GDM1 (cell line): ENCODE measurements at regions not wholly inside any gene's neighbourhood (a gene's known extent, or its start where the extent isn't known, plus 50 kb on each side); places are given as distances from the start of the nearest gene placed in this dataset.

Experiments
- DNase-seq: peaks from one replicate; lab custom pipeline; 2025; lab: John Stamatoyannopoulos, UW

DNA sequence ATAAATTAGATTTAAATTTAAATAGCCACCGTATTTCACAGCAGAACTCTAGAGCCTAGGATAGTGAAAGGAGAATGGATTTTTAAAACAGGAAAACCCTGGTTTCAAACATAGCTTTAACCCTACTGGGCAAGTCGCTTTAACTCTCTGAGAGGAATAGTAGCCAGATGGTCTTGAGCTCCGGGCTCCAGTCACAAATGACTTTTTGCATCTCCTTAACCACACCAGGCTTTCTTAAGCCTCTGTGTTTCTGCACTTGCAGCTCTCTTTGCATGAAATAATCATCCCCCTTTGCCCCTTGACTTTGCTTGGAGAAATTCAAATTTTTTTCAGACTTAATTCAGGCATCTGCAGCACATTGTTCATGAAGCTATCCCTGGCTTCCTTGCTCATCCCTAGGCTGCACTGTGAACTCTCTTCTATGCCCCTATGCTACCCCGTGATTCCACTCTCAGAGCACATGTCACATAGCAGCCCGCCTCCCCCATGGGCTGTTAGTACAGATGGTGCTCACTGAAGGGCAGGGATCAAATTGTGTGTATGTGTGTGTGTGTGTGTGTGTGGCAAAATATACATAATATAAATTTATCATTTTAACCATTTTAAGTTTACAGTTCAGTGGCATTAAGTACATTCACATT, 68.8 kb upstream of the DAB1 start:
- DNase-seq, result no peak

DNA sequence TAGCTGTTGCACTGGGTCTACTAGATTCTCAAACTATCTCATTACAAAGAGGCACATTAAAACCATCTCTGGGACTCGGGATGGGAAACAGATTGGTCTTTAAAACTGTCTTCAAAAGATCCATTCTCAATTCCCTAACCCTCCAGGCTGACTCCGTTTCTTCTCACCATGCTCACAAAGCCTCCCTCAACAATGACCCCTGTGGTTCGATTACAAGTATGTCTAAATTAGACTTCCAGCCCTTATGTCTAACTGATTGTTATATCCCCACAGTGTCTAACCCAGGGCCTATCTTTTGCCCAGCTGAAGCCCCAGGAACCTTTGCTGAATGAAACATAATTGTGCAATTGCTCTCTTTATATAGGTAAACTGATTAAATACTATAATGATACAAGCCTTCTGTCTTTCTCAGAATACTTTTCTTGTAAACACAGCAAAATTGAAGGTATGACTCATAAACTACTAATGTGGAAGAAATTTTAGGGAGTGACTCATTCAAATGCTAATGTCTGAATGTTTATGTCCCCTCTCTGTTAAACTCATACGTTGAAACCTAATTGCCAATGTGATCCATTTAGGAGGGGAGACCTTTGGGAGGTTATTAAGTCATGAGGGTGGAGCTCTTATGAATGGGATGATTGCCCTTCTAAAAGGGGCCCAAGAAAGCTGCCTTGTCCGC, 65.6 kb upstream of the DAB1 start:
- DNase-seq, result no peak

DNA sequence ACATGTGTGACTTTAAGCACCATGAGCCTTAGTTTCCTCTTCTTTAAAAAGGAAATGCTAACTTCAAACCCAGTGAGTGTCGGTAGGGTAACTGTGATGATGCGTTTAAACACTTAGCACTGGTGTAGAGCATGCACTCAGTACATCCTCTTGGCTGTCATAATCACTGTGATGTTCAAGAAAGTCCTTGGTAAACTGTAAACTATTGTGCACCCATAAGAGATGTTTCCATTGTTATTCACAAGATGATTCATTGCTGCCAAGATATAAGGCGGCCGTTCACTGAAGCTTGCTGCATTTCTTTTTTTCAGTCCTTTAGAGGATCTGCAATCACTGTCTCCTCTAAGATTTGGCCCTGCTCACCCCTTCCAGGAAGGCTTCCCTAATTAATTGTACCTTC, 61.8 kb upstream of the DAB1 start:
- no peak for DNase-seq

DNA sequence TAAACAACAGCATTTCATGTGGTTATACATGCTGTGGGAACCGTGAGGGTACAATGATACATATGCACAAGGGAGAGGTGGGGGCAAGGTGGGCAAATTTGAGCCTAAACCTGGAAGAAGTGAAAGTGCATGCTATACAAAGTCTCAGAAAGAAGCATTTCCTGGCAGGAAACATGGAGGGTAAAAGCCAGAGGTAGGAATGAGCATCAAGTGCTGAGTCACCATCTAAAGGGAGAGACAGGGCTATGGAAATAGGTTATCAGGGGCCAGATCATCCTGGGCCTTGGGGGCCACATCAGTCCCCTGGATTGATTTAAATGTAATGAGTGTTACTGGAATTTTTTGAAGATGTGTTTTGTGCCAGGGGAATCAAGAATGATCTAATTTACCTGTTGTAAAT, 60.1 kb upstream of the DAB1 start:
- DNase-seq, result no peak

DNA sequence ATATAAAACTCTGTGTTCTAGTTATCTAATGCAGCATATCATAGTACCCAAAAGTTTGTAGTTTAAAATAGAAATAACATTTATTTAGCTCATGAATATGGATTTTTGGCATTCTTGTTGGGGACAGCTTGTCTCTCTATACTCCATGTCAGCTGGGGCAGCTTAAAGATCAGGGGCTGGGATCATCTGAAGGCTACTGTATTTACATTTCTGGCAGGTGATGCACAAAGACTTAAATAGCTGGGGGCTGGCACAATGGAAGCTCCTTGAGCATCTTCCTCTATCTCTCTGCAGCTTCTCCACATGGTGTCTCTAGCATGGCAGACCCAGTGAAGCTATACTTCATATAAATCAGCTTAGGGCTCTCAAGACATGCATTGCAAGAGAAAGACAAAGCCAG, 55.6 kb upstream of the DAB1 start:
- DNase-seq, result no peak

DNA sequence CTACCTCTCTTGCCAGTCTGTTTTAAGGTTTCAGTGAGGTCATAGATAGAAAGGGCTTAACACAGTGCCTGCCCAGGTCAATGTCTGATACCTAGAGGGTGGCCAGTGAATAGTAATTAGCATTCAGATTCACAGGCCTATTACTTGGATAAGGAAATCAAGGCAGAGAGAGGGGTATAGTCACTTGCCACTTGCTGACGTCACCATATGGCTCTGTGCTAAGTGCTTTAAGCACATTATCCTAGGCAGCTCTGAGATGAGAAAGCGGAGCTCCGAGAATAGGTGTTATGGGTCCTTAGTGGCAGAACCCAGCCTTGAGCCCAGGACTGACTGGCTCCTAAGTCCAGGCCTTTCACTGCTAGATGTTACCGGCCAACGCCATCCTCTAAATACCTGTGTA, 51.5 kb upstream of the DAB1 start:
- no peak for DNase-seq

DNA sequence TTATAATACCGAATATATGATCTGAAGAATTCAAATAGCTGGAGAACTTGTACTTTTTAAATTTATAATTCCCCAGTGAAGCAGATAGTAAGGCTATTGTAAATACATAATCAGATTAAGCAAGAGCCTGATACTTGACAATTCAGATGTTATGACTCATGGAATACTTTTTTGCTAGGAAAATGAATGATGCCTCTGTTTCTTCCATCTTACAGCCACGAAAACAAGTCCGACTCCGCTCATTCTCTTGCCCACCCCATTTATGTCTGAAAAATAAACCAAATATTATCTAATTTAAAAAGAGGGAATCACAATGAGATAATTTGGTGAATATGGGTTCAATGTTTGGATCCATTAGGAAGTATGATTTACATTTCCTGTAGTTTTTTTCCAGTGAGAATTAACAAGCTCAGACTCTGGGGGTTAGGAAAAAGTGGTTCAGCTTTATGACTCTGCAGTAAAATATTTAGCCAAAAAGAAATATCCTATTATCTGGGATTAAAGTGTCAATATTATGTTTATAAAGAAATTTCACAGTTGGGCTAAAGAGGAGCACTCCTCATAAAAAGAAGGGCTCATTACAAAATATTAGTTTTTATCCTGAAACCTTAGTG, 50.4 kb upstream of the DAB1 start:
- no peak for DNase-seq
